Effector memory CD8-positive, alpha-beta T cell (primary cell): ENCODE measurements at regions not wholly inside any gene's neighbourhood (a gene's known extent, or its start where the extent isn't known, plus 50 kb on each side); places are given as distances from the start of the nearest gene placed in this dataset.
"Not testable (repeated sequence)": the region's sequence is repeated elsewhere in the genome, so short reads cannot be mapped to it uniquely, and the experiment has no call there.

Source experiments
- ATAC-seq: fragments of 150-1000 bp; cut with Tn5 transposase; replicated peaks from 2 replicates; pipeline ENCODE4 v1.10.0; 2021; ENCODE audit warnings: mild to moderate bottlenecking, moderate library complexity
- DNase-seq, 3 experiments: peaks; one replicate each; pipeline ENCODE4 v3.0.0; 2021
- H3K27ac Mint-ChIP-seq, 2 donors: one replicate each; pipeline ENCODE4 v1.8.0; 2022; ENCODE audit warnings: mild to moderate bottlenecking in 2 of 2, mixed read lengths in 2 of 2, moderate library complexity in 2 of 2
- H3K27me3 Mint-ChIP-seq, 2 donors: one replicate each; pipeline ENCODE4 v1.8.0; 2022; ENCODE audit warnings: mixed read lengths in 2 of 2
- H3K36me3 Mint-ChIP-seq: one replicate; pipeline ENCODE4 v1.8.0; 2022; ENCODE audit warnings: mild to moderate bottlenecking, moderate library complexity, mixed read lengths; ENCODE audit not compliant: insufficient read depth
- H3K4me1 Mint-ChIP-seq, 2 donors: one replicate each; pipeline ENCODE4 v1.8.0; 2022; ENCODE audit warnings: low read depth in 2 of 2, mixed read lengths in 2 of 2
- H3K4me3 Mint-ChIP-seq, 2 donors: one replicate each; pipeline ENCODE4 v1.8.0; 2022; ENCODE audit warnings: mild to moderate bottlenecking in 2 of 2, mixed read lengths in 2 of 2, moderate library complexity in 2 of 2
- H3K9me3 Mint-ChIP-seq, 2 donors: one replicate each; pipeline ENCODE4 v1.8.0; 2022; ENCODE audit warnings: mixed read lengths in 2 of 2

GRCh38 chr2:210871566-210871965, 315.2 kb downstream of the CPS1 start:
- not testable (repeated sequence) for H3K4me3 Mint-ChIP-seq, H3K27me3 Mint-ChIP-seq, ATAC-seq, H3K27ac Mint-ChIP-seq, DNase-seq, H3K4me1 Mint-ChIP-seq, H3K36me3 Mint-ChIP-seq
- peaks cover 7 to 21% of the 10 kb centered on the region in 2 donors for H3K9me3 Mint-ChIP-seq

- DNase-seq, result no peak
- H3K27me3 Mint-ChIP-seq, result no peaks in the 10 kb centered on the region
- H3K36me3 Mint-ChIP-seq, result no peaks in the 10 kb centered on the region
- no peaks in the 10 kb centered on the region for H3K4me1 Mint-ChIP-seq
- peaks cover 0 to 10% of the 10 kb centered on the region in 2 donors for H3K9me3 Mint-ChIP-seq
- H3K27ac Mint-ChIP-seq, result no peak overlapping the region
- H3K4me3 Mint-ChIP-seq, result no peak overlapping the region
- ATAC-seq, result no peak
Measured at GRCh38 chr2:210873631-210874030, 317.2 kb downstream of the CPS1 start.

DNA sequence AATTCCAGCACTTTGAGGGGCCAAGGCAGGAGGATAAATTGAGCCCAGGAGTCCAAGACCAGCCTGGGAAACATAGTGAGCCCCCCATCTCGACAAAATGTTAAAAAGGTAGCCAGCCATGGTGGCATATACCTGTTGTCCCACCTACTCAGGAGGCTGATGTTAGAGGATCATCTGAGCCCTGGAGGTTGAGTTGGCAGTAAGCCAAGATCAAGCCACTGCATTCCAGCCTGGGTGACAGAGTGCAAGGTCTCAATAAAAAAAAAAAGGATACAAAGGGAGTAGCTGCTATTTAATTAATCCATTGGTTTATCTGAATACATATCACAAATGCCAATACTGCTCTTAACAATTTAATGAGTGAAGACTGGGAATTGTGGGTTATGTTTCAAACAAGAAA, 327.8 kb downstream of the CPS1 start:
- Mint-ChIP-seq H3K4me3 (no peak overlapping the region), H3K27me3 (no peaks in the 10 kb centered on the region), H3K27ac (no peak overlapping the region), H3K9me3 (peaks cover 12 to 16% of the 10 kb centered on the region in 2 donors), H3K4me1 (no peaks in the 10 kb centered on the region), H3K36me3 (no peaks in the 10 kb centered on the region)
- DNase-seq, result no peak
- ATAC-seq, result no peak

DNA sequence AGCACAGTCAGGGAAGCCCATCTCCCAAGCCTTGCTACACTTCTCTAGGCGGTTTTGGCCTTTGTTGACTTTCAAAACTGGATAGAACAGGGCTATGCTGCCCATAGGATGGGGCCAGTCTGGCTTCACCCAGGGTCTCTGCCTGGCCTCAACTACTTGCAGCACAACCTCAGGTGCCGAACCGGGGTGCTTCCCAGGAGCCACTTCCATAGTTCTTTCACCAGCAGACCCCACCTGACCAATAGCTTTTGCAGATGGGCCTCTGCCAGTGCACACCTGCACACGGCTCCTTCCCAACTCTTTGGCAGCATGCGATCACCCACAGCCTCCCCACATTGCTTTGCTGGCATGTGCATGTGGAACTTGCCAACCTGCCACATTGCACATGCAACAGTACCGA, 331.6 kb downstream of the CPS1 start:
- Mint-ChIP-seq H3K27ac (no peak overlapping the region), H3K36me3 (no peaks in the 10 kb centered on the region), H3K4me3 (no peak overlapping the region), H3K27me3 (no peaks in the 10 kb centered on the region), H3K9me3 (peaks cover 12 to 26% of the 10 kb centered on the region in 2 donors), H3K4me1 (no peaks in the 10 kb centered on the region)
- ATAC-seq (no peak), DNase-seq (no peak)

DNA sequence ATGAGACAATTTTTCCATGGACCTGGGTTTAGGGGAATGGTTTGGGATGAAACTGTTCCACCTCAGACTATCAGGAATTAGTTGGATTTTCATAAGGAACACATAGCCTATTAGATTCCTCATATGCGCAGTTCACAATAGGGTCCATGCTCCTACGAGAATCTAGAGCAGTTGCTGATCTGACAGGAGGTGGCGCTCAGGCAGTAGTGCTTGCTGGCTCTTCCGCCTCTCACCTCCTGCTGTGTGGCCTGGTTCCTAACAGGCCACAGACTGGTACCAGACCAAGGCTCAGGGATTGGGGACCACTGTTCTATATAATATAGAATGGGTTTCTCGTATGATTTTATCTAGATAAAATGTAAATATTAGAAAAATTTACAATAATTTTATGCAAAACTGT, 338.7 kb downstream of the CPS1 start:
- Mint-ChIP-seq H3K27ac (no peak overlapping the region), H3K4me3 (no peak overlapping the region), H3K9me3 (peaks cover 8 to 20% of the 10 kb centered on the region in 2 donors), H3K27me3 (no peaks in the 10 kb centered on the region), H3K4me1 (no peaks in the 10 kb centered on the region), H3K36me3 (no peaks in the 10 kb centered on the region)
- ATAC-seq (no peak), DNase-seq (no peak)

- H3K27me3 Mint-ChIP-seq, result no peaks in the 10 kb centered on the region
Measured at GRCh38 chr2:210899131-210899530, 342.7 kb downstream of the CPS1 start.

DNA sequence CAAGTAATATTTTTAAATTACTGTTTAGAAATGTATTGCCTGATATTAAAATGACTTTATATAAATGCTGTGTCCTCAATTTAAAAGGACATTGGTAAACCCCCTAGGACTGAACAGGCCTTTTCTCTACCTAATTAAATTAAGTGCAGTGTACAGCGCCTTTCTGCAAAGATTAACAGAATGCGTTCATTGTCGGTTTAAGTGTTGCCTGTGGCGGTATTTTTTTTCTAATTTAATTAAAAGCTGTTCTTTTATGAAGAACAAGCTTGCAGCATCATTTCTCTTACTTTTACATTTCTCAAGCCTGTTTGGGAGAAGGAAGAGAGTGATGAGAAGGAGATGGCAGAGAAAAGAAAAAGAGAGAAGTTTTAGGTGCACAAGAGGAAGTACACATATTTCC, 344.9 kb downstream of the CPS1 start:
- ATAC-seq (no peak), DNase-seq (no peak)
- no peaks in the 10 kb centered on the region for H3K4me1 Mint-ChIP-seq
- H3K27ac Mint-ChIP-seq, result no peak overlapping the region
- H3K4me3 Mint-ChIP-seq, result no peak overlapping the region
- no peaks in the 10 kb centered on the region for H3K36me3 Mint-ChIP-seq
- peaks cover 0 to 2% of the 10 kb centered on the region in 2 donors for H3K9me3 Mint-ChIP-seq
- no peaks in the 10 kb centered on the region for H3K27me3 Mint-ChIP-seq

More at GRCh38 chr2:210899131-210899530, 342.7 kb downstream of the CPS1 start:
- ATAC-seq (no peak), DNase-seq (no peak)
- peaks cover 0 to 2% of the 10 kb centered on the region in 2 donors for H3K9me3 Mint-ChIP-seq
- no peaks in the 10 kb centered on the region for H3K36me3 Mint-ChIP-seq
- H3K4me1 Mint-ChIP-seq, result no peaks in the 10 kb centered on the region
- no peak overlapping the region for H3K4me3 Mint-ChIP-seq
- no peak overlapping the region for H3K27ac Mint-ChIP-seq

GRCh38 chr2:210912779-210913178, 356.4 kb downstream of the CPS1 start:
- no peak for DNase-seq
- no peak overlapping the region for H3K4me3 Mint-ChIP-seq
- peaks cover 4 to 10% of the 10 kb centered on the region in 2 donors for H3K9me3 Mint-ChIP-seq
- no peak overlapping the region for H3K27ac Mint-ChIP-seq
- no peak for ATAC-seq
- H3K27me3 Mint-ChIP-seq, result no peaks in the 10 kb centered on the region
- H3K36me3 Mint-ChIP-seq, result no peaks in the 10 kb centered on the region
- H3K4me1 Mint-ChIP-seq, result no peaks in the 10 kb centered on the region

DNA sequence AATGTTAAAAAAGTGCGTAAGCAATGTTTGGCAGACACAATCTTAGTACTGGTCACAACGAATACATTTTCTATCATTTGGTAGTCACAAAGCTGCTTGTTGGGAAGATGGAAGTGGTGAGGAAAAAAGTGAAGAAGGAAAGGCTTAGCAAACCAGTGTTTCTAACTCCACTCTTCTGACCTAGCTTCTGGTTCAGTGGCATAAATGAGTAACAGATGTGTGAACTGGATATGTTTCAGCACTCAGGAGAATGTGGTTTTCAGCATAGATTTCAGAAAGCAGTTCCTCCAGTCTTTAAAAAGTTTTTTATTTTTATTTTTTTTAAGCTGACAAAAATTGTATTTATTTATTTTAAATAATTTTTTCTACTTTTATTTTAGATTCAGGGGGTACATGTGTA, 357.1 kb downstream of the CPS1 start:
- Mint-ChIP-seq H3K27ac (no peak overlapping the region), H3K4me3 (no peak overlapping the region), H3K27me3 (no peaks in the 10 kb centered on the region), H3K36me3 (no peaks in the 10 kb centered on the region), H3K4me1 (no peaks in the 10 kb centered on the region), H3K9me3 (peaks cover 4 to 10% of the 10 kb centered on the region in 2 donors)
- ATAC-seq (no peak), DNase-seq (no peak)

GRCh38 chr2:210915912-210916311, 359.5 kb downstream of the CPS1 start:
- Mint-ChIP-seq H3K27me3 (no peaks in the 10 kb centered on the region), H3K9me3 (peaks cover 9 to 10% of the 10 kb centered on the region in 2 donors), H3K27ac (no peak overlapping the region), H3K4me3 (no peak overlapping the region), H3K36me3 (no peaks in the 10 kb centered on the region), H3K4me1 (no peaks in the 10 kb centered on the region)
- no peak for ATAC-seq
- DNase-seq, result no peak

- H3K4me1 Mint-ChIP-seq, result no peaks in the 10 kb centered on the region
- DNase-seq, result no peak
- no peaks in the 10 kb centered on the region for H3K36me3 Mint-ChIP-seq
- H3K27me3 Mint-ChIP-seq, result no peaks in the 10 kb centered on the region
- H3K4me3 Mint-ChIP-seq, result no peak overlapping the region
- ATAC-seq, result no peak
- H3K27ac Mint-ChIP-seq, result no peak overlapping the region
- peaks cover 7 to 9% of the 10 kb centered on the region in 2 donors for H3K9me3 Mint-ChIP-seq
Measured at GRCh38 chr2:210917465-210917864, 361.1 kb downstream of the CPS1 start.

- Mint-ChIP-seq H3K4me1 (no peaks in the 10 kb centered on the region), H3K27me3 (no peaks in the 10 kb centered on the region), H3K4me3 (no peak overlapping the region), H3K9me3 (peaks cover 7 to 9% of the 10 kb centered on the region in 2 donors), H3K27ac (no peak overlapping the region), H3K36me3 (no peaks in the 10 kb centered on the region)
- no peak for DNase-seq
- no peak for ATAC-seq
Measured at GRCh38 chr2:210919128-210919527, 362.7 kb downstream of the CPS1 start.

DNA sequence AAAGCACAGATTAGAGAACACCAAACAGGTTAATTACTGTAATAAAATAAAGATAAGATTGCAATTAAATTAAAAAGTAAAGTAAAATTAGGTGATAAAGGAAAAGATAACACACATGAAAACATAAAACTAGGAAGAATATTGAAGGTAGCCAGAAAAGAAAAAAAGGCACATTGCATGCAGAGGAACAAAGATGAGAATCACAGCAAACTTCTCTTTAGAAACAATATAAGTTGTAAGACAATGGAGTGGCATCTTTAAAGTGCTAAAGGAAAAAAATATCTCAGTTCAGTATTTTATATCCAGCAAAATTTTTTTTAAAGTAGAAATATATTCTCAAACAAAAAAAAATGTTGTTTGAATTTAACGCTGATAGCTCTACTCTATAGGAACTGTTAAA, 366.0 kb downstream of the CPS1 start:
- ATAC-seq, result no peak
- no peak overlapping the region for H3K27ac Mint-ChIP-seq
- no peaks in the 10 kb centered on the region for H3K27me3 Mint-ChIP-seq

DNA sequence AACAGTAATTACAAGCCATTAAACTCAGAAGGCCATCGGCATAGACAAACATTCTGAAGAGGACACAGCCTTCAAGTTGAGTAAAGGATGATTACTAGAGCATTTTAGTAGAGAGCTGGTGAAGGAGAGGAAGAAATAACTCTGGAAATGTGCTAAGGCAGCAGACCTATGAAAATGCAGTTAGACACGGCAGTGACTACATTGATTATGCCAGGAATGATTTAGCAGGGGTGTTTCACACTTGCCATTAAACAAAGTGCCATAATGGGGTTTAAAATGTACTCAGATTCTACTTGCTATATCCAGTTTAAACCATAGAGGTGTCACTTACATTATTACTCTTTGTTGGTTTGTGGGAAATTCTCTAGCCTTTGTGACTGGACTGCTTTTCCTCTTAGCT, 372.3 kb downstream of the CPS1 start:
- Mint-ChIP-seq H3K4me1 (no peaks in the 10 kb centered on the region), H3K4me3 (no peak overlapping the region), H3K27me3 (no peaks in the 10 kb centered on the region), H3K36me3 (no peaks in the 10 kb centered on the region), H3K27ac (no peak overlapping the region), H3K9me3 (peaks cover 8 to 12% of the 10 kb centered on the region in 2 donors)
- DNase-seq, result no peak
- no peak for ATAC-seq

More for the DNA sequence above, 366.0 kb downstream of the CPS1 start:
- Mint-ChIP-seq H3K9me3 (peaks cover 11 to 14% of the 10 kb centered on the region in 2 donors), H3K4me3 (no peak overlapping the region), H3K36me3 (no peaks in the 10 kb centered on the region), H3K4me1 (no peaks in the 10 kb centered on the region)
- DNase-seq, result no peak

GRCh38 chr2:210938228-210938627, 381.8 kb downstream of the CPS1 start:
- no peak overlapping the region for H3K27ac Mint-ChIP-seq
- H3K4me1 Mint-ChIP-seq, result no peaks in the 10 kb centered on the region
- peaks cover 7% of the 10 kb centered on the region in 2 donors for H3K9me3 Mint-ChIP-seq
- no peaks in the 10 kb centered on the region for H3K27me3 Mint-ChIP-seq
- H3K4me3 Mint-ChIP-seq, result no peak overlapping the region
- ATAC-seq (no peak), DNase-seq (no peak)
- H3K36me3 Mint-ChIP-seq, result no peaks in the 10 kb centered on the region
